GM19043 (cell line): ENCODE measurements at regions not wholly inside any gene's neighbourhood (a gene's known extent, or its start where the extent isn't known, plus 50 kb on each side); places are given as distances from the start of the nearest gene placed in this dataset.

ENCODE experiments used
- ATAC-seq: cut with Tn5 transposase; IDR thresholded peaks from one replicate; pipeline ENCODE4 v1.9.1; 2021; ENCODE audit warnings: low read depth; ENCODE audit not compliant: unreplicated experiment

DNA sequence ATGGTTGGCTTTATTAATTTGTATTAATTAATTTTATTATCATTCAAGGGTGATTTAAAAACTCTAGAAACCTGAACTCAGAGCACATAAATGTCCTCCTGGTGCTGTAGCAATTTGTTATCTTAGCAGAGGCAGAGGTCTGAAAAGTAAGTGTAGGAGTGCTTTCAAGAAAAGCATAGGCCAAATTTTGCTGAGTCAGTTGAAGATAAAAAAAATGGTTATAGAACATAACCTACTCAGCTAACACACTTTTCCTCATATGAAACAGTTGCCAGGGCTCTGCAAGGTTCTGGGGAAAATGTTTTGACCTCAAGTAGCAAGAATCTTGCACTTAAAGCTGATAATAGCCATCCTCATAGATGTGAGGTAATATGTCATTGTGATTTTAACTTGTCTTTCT lies 53.5 kb upstream of the CHODL start:
- no peak for ATAC-seq

- no peak for ATAC-seq
These were observed 66.1 kb upstream of the CHODL start for GRCh38 chr21:18178509-18178908.

DNA sequence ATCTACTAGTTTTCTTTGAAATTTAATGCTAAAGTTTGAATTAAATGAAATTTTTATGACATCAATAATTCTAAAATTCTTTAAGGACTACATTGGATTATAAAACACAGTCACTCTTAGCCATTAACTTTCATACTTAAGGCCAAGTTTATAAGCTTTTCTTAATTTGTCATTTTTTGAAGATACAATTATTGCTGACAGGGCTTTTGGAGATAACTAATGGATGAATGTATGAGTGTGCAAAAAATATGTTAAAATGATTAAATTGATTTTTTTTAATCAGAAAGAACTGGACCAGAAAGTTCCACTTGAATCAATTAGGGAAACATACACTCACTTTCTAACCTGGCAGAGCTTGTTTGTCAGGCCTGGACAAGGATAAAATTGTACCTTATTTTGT lies 70.3 kb upstream of the CHODL start:
- ATAC-seq: no peak

DNA sequence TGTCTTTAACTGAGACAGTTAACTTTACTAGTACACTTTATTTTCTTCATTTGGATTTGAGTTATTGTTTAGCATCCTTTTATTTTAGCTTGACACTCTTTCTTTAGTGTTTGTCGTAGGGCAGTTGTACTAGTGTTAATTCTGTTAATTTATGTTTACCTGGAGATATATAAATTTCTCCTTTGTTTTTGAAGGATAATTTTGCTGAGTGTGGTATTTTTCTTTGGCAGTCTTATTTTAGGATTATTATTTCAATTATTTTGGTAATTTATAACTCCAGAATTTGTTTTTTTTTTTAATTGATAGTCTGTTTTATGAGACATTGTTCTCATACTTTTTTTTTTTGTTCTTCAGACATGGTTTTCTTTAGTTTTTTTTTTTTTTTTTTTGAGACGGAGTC lies 73.8 kb upstream of the CHODL start:
- ATAC-seq: no peak

- no peak for ATAC-seq
These were observed 74.4 kb upstream of the CHODL start for GRCh38 chr21:18170221-18170620.

GRCh38 chr21:18168108-18168507 lies 76.5 kb upstream of the CHODL start:
- no peak for ATAC-seq

DNA sequence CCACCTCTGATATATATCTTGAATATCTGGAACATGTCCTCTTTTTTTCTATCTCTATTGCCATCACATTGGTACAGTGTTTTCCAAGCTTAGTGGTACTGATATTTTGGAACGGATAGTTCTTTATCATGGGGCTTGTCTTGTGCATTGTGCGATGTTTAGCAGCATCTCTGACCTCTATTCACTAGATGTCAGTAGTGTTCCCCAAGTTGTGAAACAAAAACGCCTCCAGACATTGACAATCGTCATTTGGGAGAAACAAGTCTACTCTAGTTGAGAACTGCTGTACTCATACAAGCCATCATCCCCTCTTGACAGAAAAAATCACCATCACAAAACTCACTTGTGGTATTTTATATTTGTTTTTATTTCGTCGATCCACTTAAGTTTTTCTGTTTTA lies 79.7 kb upstream of the CHODL start:
- no peak for ATAC-seq

GRCh38 chr21:18164483-18164882 lies 80.2 kb upstream of the CHODL start:
- no peak for ATAC-seq

- no peak for ATAC-seq
These were observed 80.7 kb upstream of the CHODL start for GRCh38 chr21:18163956-18164355.

GRCh38 chr21:18161841-18162240 lies 82.8 kb upstream of the CHODL start:
- no peak for ATAC-seq

DNA sequence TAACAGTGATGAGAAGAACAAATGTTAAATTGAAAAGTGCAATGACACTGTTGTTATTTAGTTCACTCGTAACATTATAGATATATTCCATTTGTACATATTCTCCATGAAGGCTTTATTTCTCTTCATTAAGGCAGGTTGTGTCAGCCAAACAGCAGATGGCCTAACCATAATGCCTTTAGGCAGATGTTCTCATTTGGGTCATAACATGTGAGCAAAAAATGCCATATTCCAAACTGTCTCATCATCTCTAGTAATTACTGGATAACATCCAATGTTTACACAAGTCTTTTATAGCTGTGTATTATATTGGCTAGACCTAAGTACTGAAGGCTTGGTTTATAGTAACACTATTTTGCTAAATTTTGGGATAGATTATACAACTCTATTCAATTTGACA lies 87.2 kb upstream of the CHODL start:
- ATAC-seq: no peak

DNA sequence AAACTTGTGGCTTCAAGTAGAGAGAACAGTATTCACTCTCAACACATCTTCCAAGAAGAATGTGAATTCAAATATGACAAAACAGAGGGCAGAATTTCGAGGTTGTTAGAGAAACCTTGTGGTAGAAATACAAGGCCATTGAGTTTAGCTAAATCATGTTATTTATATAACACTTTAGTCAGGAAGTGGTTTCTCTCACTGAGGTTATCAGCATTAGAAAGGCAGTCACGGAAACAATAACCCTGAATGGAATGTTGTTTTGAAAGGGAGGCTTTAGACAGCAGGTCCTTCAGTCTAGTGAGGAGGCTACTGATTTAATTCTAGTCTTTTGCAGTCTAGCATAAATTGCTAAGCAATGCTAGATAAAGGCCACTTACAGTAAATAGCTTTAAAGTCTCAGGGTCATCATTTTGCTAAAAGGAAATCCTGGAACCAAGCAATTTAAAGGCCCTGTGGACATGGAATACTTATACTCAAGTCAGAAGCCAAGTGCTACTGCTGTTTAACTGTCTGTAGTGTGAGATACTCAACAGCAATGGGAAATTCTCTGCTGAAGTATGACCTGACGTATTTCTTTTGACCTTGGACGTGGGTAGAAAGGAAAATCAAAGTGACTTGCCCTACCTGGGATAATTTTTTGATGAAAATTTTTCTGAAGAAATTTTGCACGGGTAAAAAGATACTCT lies 89.0 kb upstream of the CHODL start:
- no peak for ATAC-seq

- ATAC-seq: no peak
These were observed 91.6 kb upstream of the CHODL start for GRCh38 chr21:18153063-18153462.

DNA sequence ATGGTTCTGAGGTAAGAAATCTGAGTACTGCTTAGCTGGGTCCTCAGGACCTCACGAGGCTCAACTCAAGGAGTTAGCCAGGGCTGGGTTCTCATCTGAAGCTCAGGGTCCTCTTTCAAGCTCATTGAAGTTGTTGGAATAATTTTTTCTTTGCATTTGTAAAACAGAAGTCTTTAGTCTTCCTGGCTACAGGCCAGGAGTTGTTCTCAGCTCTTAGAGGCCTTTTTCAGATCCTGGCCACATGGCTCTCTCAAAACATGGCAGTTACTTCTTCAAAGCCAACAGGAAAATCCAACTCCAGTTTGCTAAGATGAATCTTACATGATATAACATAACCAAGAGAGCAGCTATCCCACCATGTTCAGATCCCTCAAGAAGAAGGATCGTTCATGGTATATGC lies 92.3 kb upstream of the CHODL start:
- ATAC-seq: no peak

DNA sequence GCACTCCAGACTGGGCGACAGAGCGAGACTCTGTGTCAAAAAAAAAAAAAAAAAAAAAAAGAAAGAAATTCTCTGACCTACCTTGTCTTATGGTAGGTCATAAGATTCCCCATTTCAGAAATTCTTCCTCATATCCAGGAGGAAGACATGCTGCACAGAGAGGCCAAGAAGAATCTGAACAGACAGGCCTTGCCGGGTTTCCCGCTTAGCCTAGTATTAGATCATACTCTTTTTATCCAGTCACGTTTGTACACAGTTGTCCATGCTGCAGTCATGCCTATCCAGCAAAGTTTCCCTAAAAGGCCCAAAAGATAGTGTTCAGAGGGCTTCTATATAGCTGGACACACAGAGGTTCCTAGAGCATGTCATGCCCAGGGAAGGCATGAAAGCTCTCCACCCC lies 93.6 kb upstream of the CHODL start:
- no peak for ATAC-seq

DNA sequence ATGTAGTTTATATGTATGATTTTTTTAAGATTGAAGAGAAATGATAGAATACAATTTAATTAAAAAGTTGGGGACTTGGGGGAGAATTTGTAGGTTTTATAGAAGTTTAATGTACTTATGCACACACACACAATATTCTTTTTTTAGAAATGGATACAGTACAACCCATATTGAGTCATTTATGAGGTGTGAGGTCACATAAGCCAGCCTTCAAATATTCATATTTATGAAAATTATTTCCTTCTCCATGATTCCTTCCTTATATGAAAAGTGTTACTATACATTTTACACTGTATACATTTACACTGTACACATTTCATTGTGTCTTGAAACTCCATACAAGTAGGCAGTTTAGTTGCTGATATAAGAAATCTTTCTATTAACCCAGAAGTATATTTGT lies 96.2 kb upstream of the CHODL start:
- ATAC-seq: no peak

- no peak for ATAC-seq
These were observed 97.0 kb upstream of the CHODL start for GRCh38 chr21:18147678-18148077.

DNA sequence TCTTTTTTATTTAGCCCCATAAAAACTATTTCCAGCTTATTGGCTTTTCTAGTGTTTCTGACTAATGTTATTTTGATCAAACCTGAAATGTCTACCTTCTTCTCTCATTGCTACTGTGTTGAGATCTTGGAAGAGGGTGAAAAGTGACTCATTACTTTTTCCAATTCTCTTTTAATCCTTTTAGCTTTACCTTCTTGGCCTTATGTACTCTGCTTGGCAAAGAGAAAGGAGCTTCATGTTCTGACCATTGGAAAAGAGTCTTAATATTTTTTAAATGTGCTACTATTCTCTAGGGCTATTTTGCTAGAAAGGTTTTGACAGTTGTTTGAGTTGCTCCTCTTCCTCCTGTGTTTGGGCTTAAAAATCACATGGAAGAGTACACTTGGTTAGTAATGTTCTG lies 97.8 kb upstream of the CHODL start:
- ATAC-seq: no peak

DNA sequence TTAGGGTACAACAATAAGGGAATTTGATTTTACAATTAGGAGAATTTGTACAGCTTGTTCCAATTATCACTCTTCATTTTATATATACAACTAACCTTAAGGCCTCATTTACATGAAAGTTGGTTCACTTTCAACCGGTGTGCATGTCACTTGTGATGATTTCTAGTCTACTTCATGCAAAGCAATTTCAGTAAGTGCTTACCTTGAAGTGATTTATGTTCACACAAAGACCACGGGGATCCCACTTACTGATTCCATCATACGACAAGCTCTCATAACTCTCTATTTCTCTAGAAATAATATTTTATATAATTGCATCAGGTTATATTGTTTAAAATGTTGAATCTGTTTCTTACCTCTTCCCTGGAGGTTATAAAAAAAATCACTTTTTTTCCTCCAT lies 100.3 kb upstream of the CHODL start:
- no peak for ATAC-seq

DNA sequence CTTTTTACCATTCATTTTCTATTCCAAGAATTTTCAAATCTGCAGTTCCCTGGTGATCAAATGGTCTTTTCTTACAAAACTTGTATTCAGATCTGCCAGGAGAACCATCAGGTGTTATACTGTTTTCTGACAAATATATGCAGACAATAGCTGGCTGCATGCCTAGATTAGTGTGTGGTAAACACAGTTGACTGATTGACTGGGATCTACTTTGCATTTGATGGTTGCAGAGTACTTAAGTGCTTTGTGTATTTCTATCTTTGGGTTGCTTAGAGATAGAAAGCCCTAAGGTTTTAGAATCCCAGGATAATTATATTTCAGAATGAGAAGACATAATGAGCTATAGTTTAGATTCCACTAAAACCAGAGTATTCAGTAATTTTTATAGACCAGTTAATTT lies 102.0 kb upstream of the CHODL start:
- ATAC-seq: no peak

DNA sequence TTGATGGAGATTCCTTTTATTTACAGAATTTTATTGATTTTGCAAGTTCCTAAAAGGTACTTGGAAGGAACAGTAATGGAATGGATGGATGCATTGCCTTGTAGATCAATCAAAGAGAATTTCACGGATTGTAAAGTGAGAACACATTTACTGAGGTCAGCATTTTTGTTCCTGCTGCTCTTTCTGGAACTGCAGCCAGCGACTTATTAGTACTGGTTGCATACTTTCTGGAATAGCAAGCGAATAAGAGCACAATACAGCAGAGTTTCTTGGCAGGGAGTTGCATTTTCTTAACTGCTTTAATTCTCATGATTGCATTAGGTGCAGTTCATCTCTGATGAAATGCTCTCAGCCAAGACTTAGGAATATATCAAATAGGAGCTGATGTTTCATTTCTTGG lies 106.1 kb upstream of the CHODL start:
- no peak for ATAC-seq

- no peak for ATAC-seq
These were observed 115.1 kb upstream of the CHODL start for GRCh38 chr21:18129526-18129925.

DNA sequence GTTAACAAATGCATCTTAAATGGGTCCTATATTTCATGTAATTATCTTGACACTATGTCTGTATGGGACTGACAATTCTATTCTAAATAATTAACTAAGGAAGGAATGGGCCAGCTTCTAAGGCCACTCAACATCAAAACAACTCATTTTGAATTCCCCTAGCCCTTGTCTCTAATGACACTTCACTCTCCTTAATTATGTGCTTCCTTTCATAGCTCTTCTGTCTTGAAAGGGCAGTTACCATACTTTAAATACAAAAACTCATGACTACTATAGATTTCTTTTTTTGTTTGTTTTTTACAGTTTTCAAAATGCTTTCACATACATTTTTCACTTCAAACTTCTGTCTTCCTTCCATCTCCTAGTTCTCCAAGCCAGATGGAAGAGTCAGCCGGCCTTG lies 126.1 kb upstream of the CHODL start:
- no peak for ATAC-seq
